ENCODE measurements at regions not wholly inside any gene's neighbourhood (a gene's known extent, or its start where the extent isn't known, plus 50 kb on each side); places are given as distances from the start of the nearest gene placed in this dataset.

DNA sequence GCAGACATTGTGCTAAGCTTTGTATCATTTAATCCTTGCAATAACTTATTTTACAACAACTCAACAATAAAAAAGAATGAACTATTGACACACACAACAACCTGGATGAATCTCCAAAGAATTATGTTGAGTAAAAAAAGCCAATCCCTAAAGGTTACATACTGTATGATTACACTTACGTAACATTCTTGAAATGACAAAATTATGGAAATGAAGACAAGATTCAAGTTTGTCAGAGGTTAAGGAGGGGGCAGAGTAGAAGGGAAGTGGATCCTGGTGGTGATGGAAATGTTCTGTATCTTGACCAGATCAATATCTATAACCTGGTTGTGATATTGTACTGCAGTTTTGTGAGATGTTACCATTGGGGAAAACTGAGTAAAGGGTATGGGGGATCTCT is 63.2 kb upstream of the LMNTD1 start:
- Histone ChIP-seq H3K14ac (ENCODE audit: insufficient read depth, low read length) (no peak overlapping the region), H4K8ac (replicated peaks; ENCODE audit: insufficient read length, low read depth, low read length) (no peak overlapping the region), H2BK120ac (ENCODE audit: low read depth, low read length, poor library complexity, severe bottlenecking) (no peak overlapping the region), H4K91ac (ENCODE audit: insufficient read length, low read depth, low read length) (no peak overlapping the region), H3K27ac (ENCODE audit: insufficient read length, low read depth, low read length) (no peak overlapping the region), H3K9me3 (ENCODE audit: control insufficient read depth, low read depth, low read length) (no peaks in the 10 kb centered on the region), H3K79me1 (ENCODE audit: insufficient read depth, low read depth, low read length, poor library complexity, severe bottlenecking) (no peaks in the 10 kb centered on the region), H3K9ac (ENCODE audit: extremely low read depth, insufficient read length, low read length) (no peak overlapping the region), H2AK5ac (ENCODE audit: insufficient read length, low read length) (no peak overlapping the region), H3K4me2 (ENCODE audit: insufficient read depth, insufficient read length, low read length) (no peak overlapping the region), H2AFZ (ENCODE audit: low read length) (no peak overlapping the region), H2BK12ac (ENCODE audit: insufficient read length, low read depth, low read length) (no peak overlapping the region), H3K23me2 (ENCODE audit: insufficient read length, low read depth, low read length, poor library complexity, severe bottlenecking) (no peaks in the 10 kb centered on the region), H3K23ac (ENCODE audit: insufficient read length, low read depth, low read length) (no peak overlapping the region), H2BK5ac (ENCODE audit: insufficient read length, low read length) (no peak overlapping the region), H3K4ac (ENCODE audit: low read depth, low read length) (no peak overlapping the region), H4K5ac (ENCODE audit: insufficient read length, low read depth, low read length) (no peak overlapping the region), H4K20me1 (ENCODE audit: control insufficient read depth, insufficient read depth, insufficient read length) (no peaks in the 10 kb centered on the region), H3K4me1 (ENCODE audit: insufficient read depth, low read length) (no peaks in the 10 kb centered on the region), H3K27me3 (ENCODE audit: insufficient read depth, low read length) (no peaks in the 10 kb centered on the region), H3K79me2 (ENCODE audit: insufficient read depth, low read length) (no peaks in the 10 kb centered on the region), H2BK15ac (ENCODE audit: low read depth, low read length) (no peak overlapping the region), H3K56ac (ENCODE audit: insufficient read length, low read depth, low read length) (no peak overlapping the region), H3T11ph (ENCODE audit: low read length) (no peak overlapping the region), H3K18ac (ENCODE audit: insufficient read length, low read depth, low read length) (no peak overlapping the region), H2BK20ac (ENCODE audit: low read depth, low read length, poor library complexity, severe bottlenecking) (no peak overlapping the region)
- Mint-ChIP-seq H3K27me3 (ENCODE audit: low read depth) (no peaks in the 10 kb centered on the region), H3K36me3 (ENCODE audit: insufficient read depth in 1 of 3, low read depth in 3 of 3) (no peaks in the 10 kb centered on the region), H3K9me3 (no peaks in the 10 kb centered on the region), H3K27ac (no peak overlapping the region), H3K4me3 (no peak overlapping the region), H3K4me1 (no peaks in the 10 kb centered on the region; a peak in 1 of 4 replicates)
- TF ChIP-seq, protein P1, sequence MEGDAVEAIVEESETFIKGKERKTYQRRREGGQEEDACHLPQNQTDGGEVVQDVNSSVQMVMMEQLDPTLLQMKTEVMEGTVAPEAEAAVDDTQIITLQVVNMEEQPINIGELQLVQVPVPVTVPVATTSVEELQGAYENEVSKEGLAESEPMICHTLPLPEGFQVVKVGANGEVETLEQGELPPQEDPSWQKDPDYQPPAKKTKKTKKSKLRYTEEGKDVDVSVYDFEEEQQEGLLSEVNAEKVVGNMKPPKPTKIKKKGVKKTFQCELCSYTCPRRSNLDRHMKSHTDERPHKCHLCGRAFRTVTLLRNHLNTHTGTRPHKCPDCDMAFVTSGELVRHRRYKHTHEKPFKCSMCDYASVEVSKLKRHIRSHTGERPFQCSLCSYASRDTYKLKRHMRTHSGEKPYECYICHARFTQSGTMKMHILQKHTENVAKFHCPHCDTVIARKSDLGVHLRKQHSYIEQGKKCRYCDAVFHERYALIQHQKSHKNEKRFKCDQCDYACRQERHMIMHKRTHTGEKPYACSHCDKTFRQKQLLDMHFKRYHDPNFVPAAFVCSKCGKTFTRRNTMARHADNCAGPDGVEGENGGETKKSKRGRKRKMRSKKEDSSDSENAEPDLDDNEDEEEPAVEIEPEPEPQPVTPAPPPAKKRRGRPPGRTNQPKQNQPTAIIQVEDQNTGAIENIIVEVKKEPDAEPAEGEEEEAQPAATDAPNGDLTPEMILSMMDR (conservative IDR thresholded peaks at IDR 0.05) = no peak
- no CpG with 5 or more reads among the region's 1 CpG for WGBS (ENCODE audit: extremely low coverage, insufficient read length, low lambda C conversion rate)
- no peak for DNase-seq
